HG03280 (cell line): ENCODE measurements at regions not wholly inside any gene's neighbourhood (a gene's known extent, or its start where the extent isn't known, plus 50 kb on each side); places are given as distances from the start of the nearest gene placed in this dataset.

Experiments
- ATAC-seq: cut with Tn5 transposase; IDR thresholded peaks from one replicate; pipeline ENCODE4 v1.9.1; 2021; ENCODE audit warnings: mild to moderate bottlenecking, moderate library complexity; ENCODE audit not compliant: unreplicated experiment

GRCh38 chr2:19041434-19042041, 316.9 kb downstream of the OSR1 start:
- ATAC-seq = no peak

GRCh38 chr2:19038071-19039015, 320.1 kb downstream of the OSR1 start:
- no peak for ATAC-seq

GRCh38 chr2:19036091-19036490, 322.3 kb downstream of the OSR1 start:
- ATAC-seq = no peak

GRCh38 chr2:19035238-19035637, 323.2 kb downstream of the OSR1 start:
- ATAC-seq = no peak

GRCh38 chr2:19033240-19033639, 325.2 kb downstream of the OSR1 start:
- no peak for ATAC-seq

GRCh38 chr2:19031642-19032041, 326.8 kb downstream of the OSR1 start:
- no peak for ATAC-seq

GRCh38 chr2:19029655-19030054, 328.8 kb downstream of the OSR1 start:
- no peak for ATAC-seq

- ATAC-seq = no peak
These were observed 329.6 kb downstream of the OSR1 start for GRCh38 chr2:19028587-19029375.

GRCh38 chr2:19027626-19028025, 330.8 kb downstream of the OSR1 start:
- ATAC-seq = no peak

- ATAC-seq = no peak
These were observed 332.2 kb downstream of the OSR1 start for GRCh38 chr2:19026261-19026660.

GRCh38 chr2:19022334-19022733, 336.1 kb downstream of the OSR1 start:
- no peak for ATAC-seq

- no peak for ATAC-seq
These were observed 336.7 kb downstream of the OSR1 start for GRCh38 chr2:19021721-19022120.

GRCh38 chr2:19021100-19021476, 337.3 kb downstream of the OSR1 start:
- no peak for ATAC-seq

GRCh38 chr2:19020144-19021099, 338.0 kb downstream of the OSR1 start:
- no peak for ATAC-seq

GRCh38 chr2:19009510-19009909, 348.9 kb downstream of the OSR1 start:
- ATAC-seq = no peak

- ATAC-seq = no peak
These were observed 354.9 kb downstream of the OSR1 start for GRCh38 chr2:19003554-19003953.

- no peak for ATAC-seq
These were observed 357.6 kb downstream of the OSR1 start for GRCh38 chr2:19000776-19001175.

- no peak for ATAC-seq
These were observed 359.2 kb downstream of the OSR1 start for GRCh38 chr2:18999198-18999597.

GRCh38 chr2:18998491-18998890, 359.9 kb downstream of the OSR1 start:
- no peak for ATAC-seq

GRCh38 chr2:18993756-18994338, 364.6 kb downstream of the OSR1 start:
- no peak for ATAC-seq
